Right lobe of liver (tissue), 6 donors: ENCODE measurements at regions not wholly inside any gene's neighbourhood (a gene's known extent, or its start where the extent isn't known, plus 50 kb on each side); places are given as distances from the start of the nearest gene placed in this dataset.
"Not testable (repeated sequence)": the region's sequence is repeated elsewhere in the genome, so short reads cannot be mapped to it uniquely, and the experiment has no call there.

Source experiments
- ATAC-seq, 4 donors: fragments of 200-7000 bp; cut with Tn5 transposase; one replicate each; pipeline ENCODE4 v1.9.1; 2020; ENCODE audit warnings: mild to moderate bottlenecking in 4 of 4, moderate library complexity in 4 of 4
- DNase-seq, 3 donors: peaks; one replicate each; pipeline ENCODE4 v3.0.0-alpha.2; 2020
- H3K27ac ChIP-seq, 3 donors: fragments of 200-600 bp; one replicate each; pipeline ENCODE4 v1.8.0; 2022
- H3K27me3 ChIP-seq, 2 donors: fragments of 200-600 bp; one replicate each; pipeline ENCODE4 v1.8.0; 2022
- H3K36me3 ChIP-seq, 4 donors: fragments of 200-600 bp; sonication (generic) in 1 of 4; one replicate each; pipeline versions ENCODE4 v1.5.1 to v1.8.0; 2017 to 2022; ENCODE audit warnings: control low read depth in 1 of 4
- H3K4me1 ChIP-seq, 4 donors: fragments of 200-600 bp; sonication (generic) in 1 of 4; one replicate each; pipeline versions ENCODE4 v1.5.1 to v1.8.0; 2017 to 2022; ENCODE audit warnings: control low read depth in 1 of 4
- H3K4me3 ChIP-seq, 3 donors: fragments of 200-600 bp; one replicate each; pipeline ENCODE4 v1.8.0; 2022
- H3K9me3 ChIP-seq, 4 donors: fragments of 200-600 bp; sonication (generic) in 1 of 4; one replicate each; pipeline versions ENCODE4 v1.5.1 to v1.8.0; 2017 to 2022; ENCODE audit warnings: control low read depth in 1 of 4
- CTCF ChIP-seq, 4 donors: fragments of 200-600 bp in 3 of 4; fragments of 450-650 bp in 1 of 4; IDR thresholded peaks; one replicate each; pipeline versions ENCODE4 v1.5.1 to v1.8.0; 2016 to 2022; ENCODE audit warnings: antibody characterized with exemption in 4 of 4, mild to moderate bottlenecking in 2 of 4
- WGBS: methylation state at CpG from one replicate; pipeline ENCODE4 v1.1.6; 2018; ENCODE audit warnings: low coverage, low lambda C conversion rate; ENCODE audit not compliant: insufficient coverage; ENCODE audit errors: missing lambda C conversion rate; 5-methylcytosine and 5-hydroxymethylcytosine counted together
- intact Hi-C, 2 donors: fragments of 100-400 bp; cut with DNase I; formaldehyde crosslinking; loops; one replicate each; pipeline versions ENCODE4 v1.11.2 to v1.14.1; 2022
- donor health status: DM: no; HTN: yes; CAD: no.
- donor health status: DM: no; HTN: no; CAD: no.
- donor health status: DM: no; HTN: no; CAD: no.
- donor health status: DM: no; HTN: yes; CAD: no.
- donor health status: DM: no; HTN: yes; CAD: no.

- WGBS: 33% methylated on average over 1 of the region's 70 CpGs
- H3K27ac ChIP-seq, intact Hi-C loops: not testable (repeated sequence)
These were observed 78.4 kb downstream of the KCNJ18 start for GRCh38 chr17:21770466-21771446.

GRCh38 chr17:21772321-21772720 is 80.0 kb downstream of the KCNJ18 start:
- WGBS: 80% methylated on average over 1 of the region's 4 CpGs
- Histone ChIP-seq H3K9me3 (no peaks in the 10 kb centered on the region), H3K4me1 (no peaks in the 10 kb centered on the region), H3K4me3 (no peak overlapping the region), H3K27me3 (no peaks in the 10 kb centered on the region), H3K27ac (no peak overlapping the region), H3K36me3 (no peaks in the 10 kb centered on the region)
- TF ChIP-seq CTCF (IDR thresholded peaks at IDR 0.05): no peak
- ATAC-seq (no peak), DNase-seq (no peak)
- intact Hi-C loops: no loop called here

More at GRCh38 chr17:21770466-21771446, 78.4 kb downstream of the KCNJ18 start:
- H3K4me3 ChIP-seq, DNase-seq, H3K27me3 ChIP-seq, H3K36me3 ChIP-seq, H3K9me3 ChIP-seq, H3K4me1 ChIP-seq: not testable (repeated sequence)
- peak; percentile 76 to 97 (median 92) for ATAC-seq

- 82% methylated on average over 2 of the region's 15 CpGs for WGBS
- intact Hi-C loops, H3K4me1 ChIP-seq, H3K4me3 ChIP-seq, DNase-seq, H3K27me3 ChIP-seq, ATAC-seq, H3K36me3 ChIP-seq, H3K27ac ChIP-seq, H3K9me3 ChIP-seq: not testable (repeated sequence)
These were observed 80.8 kb downstream of the KCNJ18 start for GRCh38 chr17:21772991-21773713.

GRCh38 chr17:21774263-21774662 is 81.9 kb downstream of the KCNJ18 start:
- no CpG with 5 or more reads among the region's 7 CpGs for WGBS
- ATAC-seq (no peak), DNase-seq (no peak)
- Histone ChIP-seq H3K4me3 (no peak overlapping the region), H3K36me3 (no peaks in the 10 kb centered on the region), H3K27ac (no peak overlapping the region), H3K4me1 (no peaks in the 10 kb centered on the region), H3K27me3 (no peaks in the 10 kb centered on the region), H3K9me3 (no peaks in the 10 kb centered on the region)
- no peak for TF ChIP-seq CTCF (IDR thresholded peaks at IDR 0.05)
- intact Hi-C loops: no loop called here

- H3K4me1 ChIP-seq, ATAC-seq, DNase-seq, H3K9me3 ChIP-seq, H3K27ac ChIP-seq, H3K36me3 ChIP-seq, intact Hi-C loops, H3K4me3 ChIP-seq, H3K27me3 ChIP-seq: not testable (repeated sequence)
- WGBS: 60% methylated on average over 1 of the region's 8 CpGs
These were observed 83.2 kb downstream of the KCNJ18 start for GRCh38 chr17:21775566-21775965.

GRCh38 chr17:21776921-21777320 is 84.6 kb downstream of the KCNJ18 start:
- H3K4me3 ChIP-seq, H3K27me3 ChIP-seq, DNase-seq, H3K27ac ChIP-seq, H3K4me1 ChIP-seq, ATAC-seq, H3K9me3 ChIP-seq, intact Hi-C loops, H3K36me3 ChIP-seq: not testable (repeated sequence)
- WGBS: 58% methylated on average over 2 of the region's 12 CpGs

- H3K27ac ChIP-seq, DNase-seq, H3K27me3 ChIP-seq, H3K36me3 ChIP-seq, H3K9me3 ChIP-seq, ATAC-seq, intact Hi-C loops, H3K4me3 ChIP-seq, H3K4me1 ChIP-seq: not testable (repeated sequence)
- 67% methylated on average over 2 of the region's 2 CpGs for WGBS
These were observed 86.5 kb downstream of the KCNJ18 start for GRCh38 chr17:21778866-21779265.

GRCh38 chr17:21780293-21780888 is 88.1 kb downstream of the KCNJ18 start:
- H3K4me3 ChIP-seq, H3K27me3 ChIP-seq, H3K4me1 ChIP-seq, H3K36me3 ChIP-seq, H3K27ac ChIP-seq, intact Hi-C loops, H3K9me3 ChIP-seq, DNase-seq: not testable (repeated sequence)
- WGBS: 42% methylated on average over 2 of the region's 8 CpGs
- peak in 2 of 4 donors; percentile 28 to 43 for ATAC-seq
